Posterior cingulate gyrus (tissue), 11 donors: ENCODE measurements at regions not wholly inside any gene's neighbourhood (a gene's known extent, or its start where the extent isn't known, plus 50 kb on each side); places are given as distances from the start of the nearest gene placed in this dataset.

Experiments used
- DNase-seq, 10 donors: peaks; one replicate each; pipeline versions ENCODE4 v3.0.0 to v3.0.0-alpha.2; 2020 to 2021; ENCODE audit warnings: mixed read lengths in 3 of 10
- intact Hi-C: fragments of 100-400 bp; cut with DNase I; formaldehyde crosslinking; loops from one replicate; pipeline ENCODE4 v1.15.1; 2023

DNA sequence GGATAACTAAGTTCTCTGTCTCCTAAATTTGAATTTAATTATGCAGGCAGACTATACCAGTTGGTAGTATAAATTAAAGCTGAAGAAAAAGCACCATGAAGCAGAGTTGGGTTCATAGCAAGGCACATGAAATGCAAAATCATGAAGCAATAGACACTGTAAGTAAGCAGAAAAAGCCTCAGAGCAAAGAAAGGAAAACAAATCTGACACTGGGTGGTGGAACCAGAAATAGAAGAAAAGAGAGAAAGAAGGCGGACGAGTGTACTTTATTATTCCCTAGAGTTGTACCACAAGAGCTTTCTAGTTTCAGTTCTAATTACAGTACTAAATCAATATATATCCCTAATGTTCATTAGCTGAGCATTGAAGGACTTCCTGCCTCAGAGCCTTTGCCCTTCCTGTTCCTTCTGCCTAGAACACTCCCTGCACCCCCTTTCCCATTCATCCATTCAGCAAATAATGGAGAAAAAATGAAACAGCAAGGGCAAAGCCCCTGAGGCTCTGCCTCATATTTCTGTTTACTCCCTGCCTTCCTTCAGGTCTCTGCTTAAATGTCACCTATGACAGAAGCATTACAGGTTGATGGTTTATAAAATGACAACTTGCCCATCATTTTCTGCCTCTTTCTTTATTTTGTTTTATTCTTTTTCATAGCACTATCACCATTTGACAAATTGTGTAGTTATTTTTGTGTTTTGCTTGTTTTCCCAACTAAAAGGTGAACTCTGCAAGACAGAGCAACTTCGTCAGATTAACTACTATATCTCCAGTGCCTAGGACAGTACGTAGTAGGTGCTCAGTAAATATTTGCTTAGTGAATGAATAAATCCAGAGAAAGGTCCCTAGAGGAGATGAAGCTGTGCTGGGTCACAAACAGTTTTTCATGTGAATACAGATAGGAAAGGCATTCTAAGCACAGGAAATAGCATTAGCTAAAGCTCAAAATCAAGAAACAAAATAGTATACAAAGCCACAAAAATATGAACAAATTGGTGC lies 154.0 kb upstream of the RASGEF1B start:
- no peak for DNase-seq
- intact Hi-C loops = no loop called here

- no peak for DNase-seq
- intact Hi-C loops = no loop called here
Measured at GRCh38 chr4:81623434-81623833, 151.7 kb upstream of the RASGEF1B start.

DNA sequence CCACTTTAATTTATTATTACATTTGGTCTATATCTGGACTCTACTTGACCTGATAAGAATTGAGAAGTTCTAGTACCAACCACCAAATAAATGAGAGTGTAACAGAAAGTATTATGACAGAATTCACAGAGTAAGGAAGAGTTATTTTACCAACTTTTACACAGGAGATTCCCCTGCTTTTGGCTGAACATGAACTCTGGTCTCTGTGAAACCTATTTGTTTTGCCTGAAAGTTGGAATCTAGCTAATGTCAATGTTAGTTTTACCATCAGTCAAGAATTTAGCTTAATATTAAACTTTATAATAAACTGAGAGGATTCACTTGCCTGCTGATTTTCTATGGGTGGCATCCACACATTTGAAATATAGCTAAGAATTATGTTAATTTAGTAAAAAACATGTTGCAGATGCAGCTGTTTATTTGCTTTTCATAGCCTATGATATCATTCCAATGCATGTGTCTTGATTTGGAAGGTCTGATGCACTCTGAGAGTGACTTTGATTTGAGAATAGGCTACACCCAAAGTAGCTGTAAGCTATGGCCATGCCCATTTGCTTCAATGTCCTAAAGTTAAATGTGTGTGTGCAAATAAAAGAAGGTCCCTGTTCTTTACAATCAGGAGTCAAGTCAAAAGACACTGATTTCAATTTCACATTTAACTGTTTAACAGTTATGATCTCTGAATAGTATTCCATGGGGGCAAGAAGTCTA lies 150.9 kb upstream of the RASGEF1B start:
- DNase-seq = no peak
- intact Hi-C loops = no loop called here

GRCh38 chr4:81622028-81622427 lies 150.3 kb upstream of the RASGEF1B start:
- intact Hi-C loops = no loop called here

DNA sequence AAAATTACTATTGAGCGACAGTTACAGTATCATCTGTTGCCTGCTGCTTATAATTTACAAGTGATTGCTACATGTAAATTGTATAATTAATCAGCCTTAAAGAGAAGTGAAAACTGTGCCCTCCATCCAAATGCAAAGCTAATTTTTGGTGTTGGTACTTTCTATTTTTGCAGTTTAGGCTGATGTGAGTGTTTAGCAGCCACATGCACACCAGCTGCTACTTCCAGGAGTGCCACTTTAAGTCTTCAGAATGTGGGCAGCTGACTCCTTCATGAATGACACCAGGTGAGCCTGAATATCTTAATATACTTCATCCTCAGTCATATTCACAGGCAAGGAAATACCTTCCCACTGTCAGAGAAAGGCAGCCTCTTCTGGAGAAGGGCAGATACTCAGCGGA lies 149.8 kb upstream of the RASGEF1B start:
- DNase-seq = no peak
- intact Hi-C loops = no loop called here

More at GRCh38 chr4:81622028-81622427, 150.3 kb upstream of the RASGEF1B start:
- DNase-seq = no peak

DNA sequence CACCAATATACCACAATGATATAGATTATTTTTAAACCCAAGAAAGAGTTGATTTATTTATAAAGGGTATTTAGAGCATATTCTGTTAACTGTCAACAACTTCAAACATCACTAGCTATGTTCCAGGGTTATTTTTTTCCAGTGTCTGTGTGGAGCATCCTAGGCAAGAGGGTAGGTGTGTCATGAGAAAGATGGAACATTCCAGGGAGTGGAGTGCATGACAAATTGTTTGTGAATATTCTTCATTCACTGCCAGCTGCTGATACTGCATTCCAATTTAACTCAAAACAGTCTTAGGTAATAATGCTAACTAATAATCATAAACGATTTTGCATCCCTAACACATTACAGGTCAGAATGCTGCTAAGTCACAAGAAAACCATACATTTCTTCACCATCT lies 148.7 kb upstream of the RASGEF1B start:
- intact Hi-C loops = no loop called here

DNA sequence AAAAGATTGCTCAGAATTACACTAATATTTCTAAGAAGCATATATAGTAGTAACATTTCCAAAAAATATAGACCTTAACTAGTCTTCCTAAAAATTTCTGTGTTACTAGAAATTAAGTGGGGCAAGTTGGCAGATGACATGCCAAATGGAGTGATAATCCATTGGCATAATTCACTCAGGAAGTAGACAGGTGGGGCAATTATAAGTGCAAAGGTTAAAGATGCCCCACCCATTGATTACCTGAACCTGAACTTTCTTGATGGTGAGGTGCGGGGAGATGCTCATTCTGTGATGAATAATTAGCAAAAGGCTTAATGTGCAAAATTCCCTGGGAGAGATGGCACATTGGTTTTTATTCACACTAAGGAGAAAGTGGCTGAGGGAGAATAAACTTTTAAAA lies 145.8 kb upstream of the RASGEF1B start:
- intact Hi-C loops = no loop called here
- no peak for DNase-seq

More for the DNA sequence above, 148.7 kb upstream of the RASGEF1B start:
- DNase-seq = no peak

- DNase-seq = no peak
- intact Hi-C loops = no loop called here
Measured at GRCh38 chr4:81611221-81611620, 139.5 kb upstream of the RASGEF1B start.

- no peak for DNase-seq
- intact Hi-C loops = no loop called here
Measured at GRCh38 chr4:81609844-81610243, 138.1 kb upstream of the RASGEF1B start.

GRCh38 chr4:81607950-81608349 lies 136.2 kb upstream of the RASGEF1B start:
- DNase-seq = no peak
- intact Hi-C loops = no loop called here

- no peak for DNase-seq
- intact Hi-C loops = no loop called here
Measured at GRCh38 chr4:81606801-81607501, 135.2 kb upstream of the RASGEF1B start.

DNA sequence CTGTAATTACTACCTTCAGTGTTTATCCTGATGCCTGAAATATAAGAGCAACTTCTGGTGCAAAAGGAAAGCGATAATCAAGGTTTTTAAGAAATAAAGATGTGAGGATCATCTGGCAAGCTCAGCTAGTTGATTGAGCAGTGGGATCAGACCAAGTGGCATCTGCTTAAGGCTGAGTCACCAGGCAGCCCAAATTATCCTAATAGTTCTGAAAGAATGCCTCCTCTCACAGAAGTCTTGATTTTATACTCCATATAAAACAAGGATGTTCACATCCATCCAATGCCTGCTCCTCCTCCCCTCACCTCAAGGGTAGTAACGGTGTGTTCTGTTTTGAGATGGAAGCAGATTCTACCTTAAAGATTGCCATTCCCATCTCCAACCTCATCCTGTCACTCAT lies 134.5 kb upstream of the RASGEF1B start:
- intact Hi-C loops = no loop called here
- DNase-seq = no peak

DNA sequence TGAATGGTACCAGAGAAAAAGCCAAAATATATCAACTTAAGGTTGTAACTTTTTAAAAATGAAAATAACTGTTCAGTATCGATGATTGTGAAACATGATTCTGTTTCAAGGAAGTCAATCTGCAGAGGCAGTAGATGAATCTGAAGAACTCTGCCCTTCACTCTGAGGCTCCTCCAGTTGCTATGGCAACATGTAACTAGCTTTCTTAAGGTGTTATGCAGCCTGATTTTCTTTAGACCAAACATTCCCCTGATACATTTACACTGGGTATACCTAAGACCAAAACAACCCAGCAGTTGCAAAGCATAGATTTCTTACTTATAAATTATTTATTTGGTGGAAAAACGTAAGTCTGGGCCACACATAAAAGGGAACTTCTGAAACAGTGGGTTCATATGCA lies 133.6 kb upstream of the RASGEF1B start:
- intact Hi-C loops = no loop called here
- no peak for DNase-seq

DNA sequence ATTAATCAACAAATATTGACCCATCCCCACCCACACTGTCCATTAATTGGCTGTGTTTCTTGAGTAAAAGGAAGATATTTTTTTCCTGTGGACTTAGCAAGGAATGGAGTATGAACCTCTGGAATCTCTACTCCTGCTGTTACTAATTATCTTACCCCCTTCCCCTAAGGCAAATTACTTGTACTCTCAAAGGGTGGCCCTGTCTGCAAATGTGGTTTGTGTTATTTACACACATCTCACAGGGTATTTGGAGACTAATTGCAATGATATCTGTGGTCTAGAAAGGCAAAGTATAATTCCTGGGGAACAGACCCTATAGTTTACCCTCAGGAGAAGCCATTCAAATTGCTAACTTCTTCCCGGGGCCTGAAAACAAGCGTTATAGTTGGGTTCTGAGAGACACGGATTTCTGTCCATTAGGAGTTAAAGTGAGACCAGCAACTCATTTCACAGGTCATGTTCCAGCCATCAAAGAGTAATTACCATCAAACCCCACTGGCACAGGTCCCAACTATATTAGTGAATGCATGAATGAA lies 133.0 kb upstream of the RASGEF1B start:
- DNase-seq = no peak
- intact Hi-C loops = no loop called here

DNA sequence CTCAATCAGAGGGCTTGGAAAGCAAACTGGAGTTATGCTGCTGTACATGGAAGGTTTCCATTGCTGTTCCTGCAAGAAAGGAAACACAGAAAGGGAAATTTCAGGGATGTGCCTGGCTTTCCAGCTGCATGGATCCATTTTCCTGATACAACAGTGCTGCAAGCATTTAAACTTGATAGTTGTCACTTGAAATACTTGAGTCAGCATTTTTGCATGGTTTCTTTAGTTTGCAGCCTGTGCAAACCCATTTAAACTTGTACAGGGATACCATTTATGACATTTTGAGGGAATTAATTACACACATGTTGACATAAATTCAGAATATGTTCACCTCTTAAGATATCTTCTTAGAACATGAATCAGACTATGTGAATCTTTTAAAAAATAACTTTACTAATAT lies 131.1 kb upstream of the RASGEF1B start:
- no peak for DNase-seq
- intact Hi-C loops = no loop called here

DNA sequence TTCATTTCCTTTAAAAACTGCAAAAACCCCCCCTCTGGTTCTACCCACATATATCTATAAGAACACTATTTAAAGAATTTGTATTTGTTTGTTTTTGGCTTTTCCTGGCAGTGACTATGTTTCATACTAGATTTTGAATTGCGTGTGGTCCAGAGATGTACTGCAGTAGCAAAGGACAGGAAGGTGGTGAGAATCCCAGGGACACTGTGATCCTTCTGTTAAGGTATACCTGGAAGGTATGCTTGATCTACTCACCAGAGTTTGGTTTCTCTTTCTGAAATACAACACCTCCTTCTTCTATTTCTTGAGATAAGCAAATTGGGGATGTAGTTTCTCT lies 129.6 kb upstream of the RASGEF1B start:
- no peak for DNase-seq
- intact Hi-C loops = no loop called here

DNA sequence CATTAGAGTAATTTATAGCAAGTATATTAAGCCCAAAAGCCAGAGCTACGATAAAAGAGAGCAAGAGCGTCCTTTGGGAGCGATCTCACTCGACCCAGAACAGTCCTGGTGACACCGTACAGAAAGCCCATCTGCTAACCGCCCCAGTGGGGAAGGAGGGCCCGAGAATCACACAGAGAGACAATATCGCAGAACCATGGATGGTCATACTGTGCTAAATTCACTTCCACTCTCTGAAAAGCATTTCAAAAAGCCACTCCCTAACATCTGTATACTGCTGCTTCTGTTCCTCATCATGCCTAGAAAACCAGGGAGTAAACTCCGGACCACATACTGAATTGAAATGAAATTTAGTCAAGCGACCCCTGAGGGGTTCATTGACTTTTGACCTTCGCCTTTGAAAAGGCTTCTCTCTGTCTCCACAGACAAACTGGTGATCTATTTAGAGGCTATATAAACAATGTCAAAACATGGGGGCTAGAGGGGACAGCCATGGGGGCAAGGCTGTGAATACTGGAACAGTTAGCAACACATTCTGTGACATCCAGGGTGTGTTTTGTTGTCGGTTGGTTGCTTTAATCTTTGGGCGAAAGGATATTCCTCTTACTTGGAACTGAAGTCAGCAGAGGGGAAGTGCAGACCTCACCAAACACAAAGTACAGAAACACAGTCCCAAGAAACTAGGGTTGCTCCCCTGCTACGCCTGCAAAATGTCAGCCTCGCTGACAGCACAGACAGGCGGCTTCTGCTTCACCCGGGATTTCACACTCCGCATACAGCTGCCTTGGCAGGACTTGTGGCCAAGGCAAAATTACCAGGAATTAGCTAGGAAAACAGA lies 129.0 kb upstream of the RASGEF1B start:
- DNase-seq = no peak
- intact Hi-C loops = no loop called here

DNA sequence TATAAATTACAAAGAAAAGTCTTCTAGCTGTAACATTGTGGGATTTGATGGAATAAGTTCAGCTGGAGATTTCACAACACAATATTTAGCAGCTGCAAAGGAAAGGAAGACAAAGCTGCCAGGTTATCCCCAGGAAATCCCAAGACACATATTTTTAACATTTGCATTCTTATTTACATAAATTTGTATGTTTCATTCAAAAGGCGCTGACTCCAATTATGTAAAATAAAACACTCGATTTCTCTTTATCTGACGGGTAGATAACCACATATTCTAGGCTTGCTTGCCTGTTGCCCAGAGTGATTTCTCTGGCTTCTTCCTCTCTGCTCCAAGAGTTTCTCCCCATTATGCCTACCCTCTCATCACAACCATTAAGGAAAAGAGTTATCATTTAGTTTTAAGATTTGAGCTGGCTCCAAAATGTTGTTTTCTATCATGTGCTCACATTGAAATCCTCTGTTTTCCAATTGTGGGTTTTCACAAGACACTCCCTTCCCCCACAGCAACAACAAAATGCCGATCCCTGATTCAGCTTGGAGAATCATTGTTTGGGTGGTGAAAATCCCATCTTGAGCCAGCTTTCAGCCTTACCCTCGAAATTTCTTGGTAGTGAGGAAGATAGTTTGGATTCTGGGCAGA lies 128.2 kb upstream of the RASGEF1B start:
- intact Hi-C loops = no loop called here
- no peak for DNase-seq

DNA sequence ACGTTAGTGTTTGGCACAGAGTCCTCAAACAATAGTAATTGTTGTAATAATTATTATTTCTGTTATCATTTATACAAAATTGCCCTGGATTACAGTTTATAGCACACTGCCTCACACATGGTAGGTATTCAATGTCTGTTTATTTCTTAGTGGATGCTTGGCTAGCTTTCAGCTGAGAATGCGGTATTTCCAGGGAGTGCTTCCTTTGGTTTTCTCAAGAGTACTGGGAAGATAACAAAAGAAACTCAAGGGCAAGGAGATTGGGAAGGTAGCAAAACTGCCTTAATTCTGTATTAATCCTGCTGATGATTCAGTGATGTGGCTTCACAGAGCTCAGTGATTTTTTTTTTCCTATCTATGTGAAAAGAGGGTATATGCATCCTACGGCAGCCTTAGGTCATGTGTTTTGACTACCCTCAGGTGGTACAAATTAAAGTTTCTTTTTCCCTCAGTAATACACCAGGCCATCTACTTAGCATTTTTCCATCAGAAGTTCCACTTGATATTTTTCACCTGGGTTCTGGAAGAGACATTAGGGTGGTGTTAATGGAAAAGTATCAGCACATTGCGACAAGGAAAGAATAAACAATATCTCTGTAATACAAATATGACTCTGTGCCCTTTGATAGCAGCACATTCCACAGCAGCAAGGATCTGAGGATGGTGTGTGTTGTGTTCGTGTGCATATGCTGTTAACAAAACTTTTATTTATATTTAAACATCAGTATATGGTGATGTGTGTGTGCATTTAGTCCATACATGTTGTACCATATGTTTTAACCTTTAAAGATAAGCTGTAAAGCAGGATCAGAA lies 124.3 kb upstream of the RASGEF1B start:
- intact Hi-C loops = no loop called here
- no peak for DNase-seq
